ENCODE measurements at regions not wholly inside any gene's neighbourhood (a gene's known extent, or its start where the extent isn't known, plus 50 kb on each side); places are given as distances from the start of the nearest gene placed in this dataset.

- TF ChIP-seq FOXA2 (IDR thresholded peaks at IDR 0.05): no peak
- no peak for TF ChIP-seq GABPA (IDR thresholded peaks at IDR 0.05 in 1 of 2, conservative IDR thresholded peaks at IDR 0.05 in 1 of 2)
- TF ChIP-seq JUND (IDR thresholded peaks at IDR 0.05): no peak
- TF ChIP-seq RAD21 (IDR thresholded peaks at IDR 0.05): no peak
- TF ChIP-seq MAX (IDR thresholded peaks at IDR 0.05): no peak
- TF ChIP-seq YY1 (IDR thresholded peaks at IDR 0.05): no peak
- TF ChIP-seq RXRA (IDR thresholded peaks at IDR 0.05): no peak
- TF ChIP-seq ATF3 (IDR thresholded peaks at IDR 0.05): no peak
- no peak for TF ChIP-seq HNF4A (conservative IDR thresholded peaks at IDR 0.05)
- TF ChIP-seq CTCF (IDR thresholded peaks at IDR 0.05; ENCODE audit: low read depth, low read length, missing input control): no peak
- no peak for TF ChIP-seq HNF4G (IDR thresholded peaks at IDR 0.05)
- no peak for TF ChIP-seq REST (IDR thresholded peaks at IDR 0.05)
- H3K9me3 ChIP-seq (ENCODE audit: control insufficient read depth in 4 of 4, low read length in 3 of 4): peaks cover 0 to 7% (median 2%) of the 10 kb centered on the region in 4 donors
- H3K27me3 ChIP-seq (ENCODE audit: control insufficient read depth in 4 of 4, insufficient read depth in 4 of 4, low read length in 3 of 4): no peaks in the 10 kb centered on the region
- H3K27ac ChIP-seq (ENCODE audit: low read depth in 1 of 2, low read length in 2 of 2): no peak overlapping the region
- H3K4me3 ChIP-seq (ENCODE audit: low read depth in 1 of 3, low read length in 3 of 3): no peak overlapping the region
- WGBS: 45% methylated on average over 6 of the region's 6 CpGs
- no peak overlapping the region for H3K9ac ChIP-seq (ENCODE audit: low read depth in 1 of 2, low read length in 2 of 2)
- H3K36me3 ChIP-seq (ENCODE audit: control insufficient read depth in 4 of 4, insufficient read depth in 3 of 4, low read depth in 1 of 4, low read length in 3 of 4): no peaks in the 10 kb centered on the region
- DNase-seq (ENCODE audit: low spot score): no peak
- no peaks in the 10 kb centered on the region for H3K4me1 ChIP-seq (ENCODE audit: control insufficient read depth in 4 of 4, insufficient read depth in 4 of 4, low read length in 3 of 4)
Observed at GRCh38 chr2:117717072-117717471, 97.4 kb upstream of the DDX18 start.

GRCh38 chr2:117718048-117718447, 96.4 kb upstream of the DDX18 start:
- Histone ChIP-seq H3K27ac (ENCODE audit: low read depth in 1 of 2, low read length in 2 of 2) (no peak overlapping the region), H3K4me1 (ENCODE audit: control insufficient read depth in 4 of 4, insufficient read depth in 4 of 4, low read length in 3 of 4) (no peaks in the 10 kb centered on the region), H3K27me3 (ENCODE audit: control insufficient read depth in 4 of 4, insufficient read depth in 4 of 4, low read length in 3 of 4) (no peaks in the 10 kb centered on the region), H3K9ac (ENCODE audit: low read depth in 1 of 2, low read length in 2 of 2) (no peak overlapping the region), H3K9me3 (ENCODE audit: control insufficient read depth in 4 of 4, low read length in 3 of 4) (no peaks in the 10 kb centered on the region), H3K36me3 (ENCODE audit: control insufficient read depth in 4 of 4, insufficient read depth in 3 of 4, low read depth in 1 of 4, low read length in 3 of 4) (no peaks in the 10 kb centered on the region), H3K4me3 (ENCODE audit: low read depth in 1 of 3, low read length in 3 of 3) (no peak overlapping the region)
- no peak for DNase-seq (ENCODE audit: low spot score)
- WGBS: 54% methylated on average over 3 of the region's 3 CpGs
- TF ChIP-seq TAF1 (conservative IDR thresholded peaks at IDR 0.05) (no peak), GABPA (IDR thresholded peaks at IDR 0.05 in 1 of 2, conservative IDR thresholded peaks at IDR 0.05 in 1 of 2) (no peak), NR2F2 (IDR thresholded peaks at IDR 0.05) (no peak), HNF4A (conservative IDR thresholded peaks at IDR 0.05) (no peak), ATF3 (IDR thresholded peaks at IDR 0.05) (no peak), FOXA1 (IDR thresholded peaks at IDR 0.05) (no peak), MAX (IDR thresholded peaks at IDR 0.05) (no peak), REST (IDR thresholded peaks at IDR 0.05) (no peak), YY1 (IDR thresholded peaks at IDR 0.05) (no peak), SP1 (IDR thresholded peaks at IDR 0.05) (no peak)

All from liver (tissue), 8 donors.